Mesenchymal stem cell (in vitro differentiated cells and primary cell): ENCODE measurements at regions not wholly inside any gene's neighbourhood (a gene's known extent, or its start where the extent isn't known, plus 50 kb on each side); places are given as distances from the start of the nearest gene placed in this dataset.

ENCODE experiments used
- DNase-seq: peaks from one replicate; pipeline ENCODE4 v3.0.0-alpha.2; 2013
- H2AFZ ChIP-seq: one replicate; pipeline ENCODE4 v1.6.1; 2013; ENCODE audit warnings: low read depth, mild to moderate bottlenecking, control low read depth, inconsistent platforms, low read length, moderate library complexity
- H2AK5ac ChIP-seq: 2 replicates; pipeline ENCODE4 v1.6.1; 2013; ENCODE audit warnings: low read length, moderate library complexity, mild to moderate bottlenecking, inconsistent platforms; ENCODE audit not compliant: severe bottlenecking
- H2BK120ac ChIP-seq: one replicate; pipeline ENCODE4 v1.6.1; 2013; ENCODE audit warnings: low read depth, mild to moderate bottlenecking, inconsistent platforms, low read length, moderate library complexity
- H2BK12ac ChIP-seq, 2 experiments: one replicate each; pipeline ENCODE4 v1.6.1; 2013; ENCODE audit warnings: inconsistent platforms in 2 of 2, low read length in 2 of 2, mild to moderate bottlenecking in 2 of 2, moderate library complexity in 2 of 2, control low read depth in 1 of 2
- H2BK15ac ChIP-seq: one replicate; pipeline ENCODE4 v1.6.1; 2013; ENCODE audit warnings: mild to moderate bottlenecking, low read depth, inconsistent platforms; ENCODE audit not compliant: poor library complexity, severe bottlenecking
- H2BK5ac ChIP-seq: 2 replicates; pipeline ENCODE4 v1.6.1; 2013; ENCODE audit warnings: low read depth, mild to moderate bottlenecking, low read length, control low read depth, inconsistent platforms; ENCODE audit not compliant: poor library complexity, severe bottlenecking
- H3K14ac ChIP-seq, 2 experiments: one replicate each; pipeline ENCODE4 v1.6.1; 2013; ENCODE audit warnings: inconsistent platforms in 2 of 2, low read length in 2 of 2, control low read depth in 1 of 2, mild to moderate bottlenecking in 1 of 2, moderate library complexity in 1 of 2
- H3K18ac ChIP-seq, 2 experiments: one replicate each; pipeline ENCODE4 v1.6.1; 2013; ENCODE audit warnings: inconsistent platforms in 2 of 2, low read length in 2 of 2, control low read depth in 1 of 2, low read depth in 1 of 2, mild to moderate bottlenecking in 1 of 2
- H3K23ac ChIP-seq, 2 experiments: one replicate each; pipeline ENCODE4 v1.6.1; 2013; ENCODE audit warnings: inconsistent platforms in 2 of 2, low read length in 2 of 2, mild to moderate bottlenecking in 2 of 2, moderate library complexity in 2 of 2, control low read depth in 1 of 2
- H3K27ac ChIP-seq: 2 replicates; pipeline ENCODE4 v1.5.1; 2013; ENCODE audit warnings: mild to moderate bottlenecking, moderate library complexity, low read length, control low read depth, inconsistent platforms; ENCODE audit not compliant: poor library complexity, severe bottlenecking
- H3K27me3 ChIP-seq, 2 experiments: 2 replicates each; pipeline versions ENCODE4 v1.6.1 to v1.7.0; 2013; ENCODE audit warnings: low read length in 2 of 2, mild to moderate bottlenecking in 2 of 2, moderate library complexity in 2 of 2, control low read depth in 1 of 2, inconsistent platforms in 1 of 2; ENCODE audit not compliant: control insufficient read depth in 1 of 2, insufficient read depth in 1 of 2
- H3K36me3 ChIP-seq, 2 experiments: 2 replicates each; pipeline versions ENCODE4 v1.6.1 to v1.7.0; 2013; ENCODE audit warnings: low read length in 2 of 2, control low read depth in 1 of 2, inconsistent platforms in 1 of 2, low read depth in 1 of 2, mild to moderate bottlenecking in 1 of 2; ENCODE audit not compliant: insufficient read depth in 2 of 2, control insufficient read depth in 1 of 2
- H3K4ac ChIP-seq, 2 experiments: one replicate each; pipeline ENCODE4 v1.6.1; 2013; ENCODE audit warnings: inconsistent platforms in 2 of 2, low read length in 2 of 2, mild to moderate bottlenecking in 2 of 2, moderate library complexity in 2 of 2, control low read depth in 1 of 2, low read depth in 1 of 2
- H3K4me1 ChIP-seq: 2 replicates; pipeline ENCODE4 v1.6.1; 2013; ENCODE audit warnings: low read depth, low read length, control low read depth; ENCODE audit not compliant: control insufficient read depth, insufficient read depth
- H3K4me2 ChIP-seq: 2 replicates; pipeline ENCODE4 v1.6.1; 2013; ENCODE audit warnings: low read length, mild to moderate bottlenecking, inconsistent platforms; ENCODE audit not compliant: poor library complexity, severe bottlenecking
- H3K4me3 ChIP-seq, 2 experiments: 2 replicates each; pipeline versions ENCODE4 v1.5.1 to v1.7.0; 2013; ENCODE audit warnings: low read length in 2 of 2, mild to moderate bottlenecking in 2 of 2, control low read depth in 1 of 2, low read depth in 1 of 2; ENCODE audit not compliant: insufficient read depth in 1 of 2
- H3K79me1 ChIP-seq: replicated peaks from 2 replicates; pipeline ENCODE4 v1.6.1; 2013; ENCODE audit warnings: mild to moderate bottlenecking, control low read depth, low read length, inconsistent platforms; ENCODE audit not compliant: poor library complexity, severe bottlenecking
- H3K9ac ChIP-seq: 2 replicates; pipeline ENCODE4 v1.7.0; 2013; ENCODE audit warnings: mild to moderate bottlenecking, low read length, moderate library complexity
- H3K9me3 ChIP-seq: 2 replicates; pipeline ENCODE4 v1.7.0; 2013; ENCODE audit warnings: mild to moderate bottlenecking, low read length; ENCODE audit not compliant: control insufficient read depth
- H4K8ac ChIP-seq: one replicate; pipeline ENCODE4 v1.6.1; 2013; ENCODE audit warnings: inconsistent platforms, mild to moderate bottlenecking, low read length, moderate library complexity
- H4K91ac ChIP-seq: one replicate; pipeline ENCODE4 v1.6.1; 2013; ENCODE audit warnings: mild to moderate bottlenecking, low read length, inconsistent platforms
- WGBS: methylation state at CpG from one replicate; pipeline ENCODE4 v1.1.7; 2013; ENCODE audit warnings: mixed read lengths; 5-methylcytosine and 5-hydroxymethylcytosine counted together

DNA sequence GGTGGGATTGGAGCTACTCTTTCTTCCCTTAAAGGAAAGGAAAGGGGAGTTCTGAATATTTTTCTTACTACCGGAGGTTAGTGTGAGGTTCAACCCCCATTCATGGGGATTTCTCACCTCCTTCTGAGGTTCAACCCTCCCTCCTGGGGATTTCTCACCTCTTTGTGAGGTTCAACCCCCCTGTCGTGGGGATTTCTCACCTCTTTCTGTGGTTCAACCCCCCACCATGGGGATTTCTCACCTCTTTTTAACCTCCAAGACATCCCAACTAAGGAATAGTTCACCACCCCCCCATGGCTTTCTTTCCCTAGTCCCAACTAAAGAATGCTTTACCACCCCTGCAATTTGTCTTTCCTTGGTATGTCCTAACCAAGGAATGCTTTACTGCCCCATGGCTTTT is 520.3 kb downstream of the EDEM1 start:
- Histone ChIP-seq H2BK15ac (no peak overlapping the region), H3K18ac (no peak overlapping the region), H3K4me1 (no peaks in the 10 kb centered on the region), H3K4me3 (no peak overlapping the region), H2AK5ac (no peak overlapping the region), H3K9me3 (no peaks in the 10 kb centered on the region), H4K8ac (no peak overlapping the region), H3K27ac (no peak overlapping the region), H3K27me3 (no peaks in the 10 kb centered on the region), H2BK12ac (no peak overlapping the region), H3K79me1 (no peaks in the 10 kb centered on the region), H3K23ac (no peak overlapping the region), H3K4me2 (no peak overlapping the region), H3K9ac (no peak overlapping the region), H3K14ac (no peak overlapping the region), H2BK5ac (no peak overlapping the region), H3K4ac (no peak overlapping the region), H4K91ac (no peak overlapping the region), H2AFZ (no peak overlapping the region), H2BK120ac (no peak overlapping the region), H3K36me3 (no peaks in the 10 kb centered on the region)
- DNase-seq = no peak
- 36% methylated on average over 2 of the region's 2 CpGs for WGBS

DNA sequence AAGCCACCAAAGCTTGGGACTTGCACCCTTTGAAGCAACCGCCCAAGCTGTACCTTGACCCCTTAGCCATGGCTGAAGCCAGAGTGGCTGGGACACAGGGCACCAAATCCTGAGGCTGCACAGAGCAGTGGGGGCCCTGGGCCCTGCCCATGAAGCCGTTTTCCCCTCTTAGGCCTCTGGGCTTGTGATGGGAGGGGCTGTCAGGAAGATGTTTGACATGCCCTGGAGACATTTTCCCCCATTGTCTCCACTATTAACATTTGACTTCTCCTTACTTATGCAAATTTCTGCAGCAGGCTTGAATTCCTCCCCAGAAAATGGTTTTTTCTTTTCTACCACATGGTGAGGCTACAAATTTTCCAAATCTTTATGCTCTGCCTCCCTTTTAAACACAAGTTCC is 522.2 kb downstream of the EDEM1 start:
- no peaks in the 10 kb centered on the region for H3K79me1 ChIP-seq
- H3K4ac ChIP-seq = no peak overlapping the region
- H2BK15ac ChIP-seq = no peak overlapping the region
- no peaks in the 10 kb centered on the region for H3K9me3 ChIP-seq
- no peak overlapping the region for H4K91ac ChIP-seq
- H3K27me3 ChIP-seq = no peaks in the 10 kb centered on the region
- no peak overlapping the region for H3K27ac ChIP-seq
- no peak overlapping the region for H2AFZ ChIP-seq
- H3K4me3 ChIP-seq = no peak overlapping the region
- no peak for DNase-seq
- H3K36me3 ChIP-seq = no peaks in the 10 kb centered on the region
- H3K23ac ChIP-seq = no peak overlapping the region
- no peak overlapping the region for H3K9ac ChIP-seq
- H2BK12ac ChIP-seq = no peak overlapping the region
- no peak overlapping the region for H4K8ac ChIP-seq
- H2BK120ac ChIP-seq = no peak overlapping the region
- H2AK5ac ChIP-seq = no peak overlapping the region
- no peak overlapping the region for H3K14ac ChIP-seq
- H3K18ac ChIP-seq = no peak overlapping the region
- no peaks in the 10 kb centered on the region for H3K4me1 ChIP-seq
- no peak overlapping the region for H2BK5ac ChIP-seq
- WGBS = 58% methylated on average over 2 of the region's 2 CpGs
- no peak overlapping the region for H3K4me2 ChIP-seq

DNA sequence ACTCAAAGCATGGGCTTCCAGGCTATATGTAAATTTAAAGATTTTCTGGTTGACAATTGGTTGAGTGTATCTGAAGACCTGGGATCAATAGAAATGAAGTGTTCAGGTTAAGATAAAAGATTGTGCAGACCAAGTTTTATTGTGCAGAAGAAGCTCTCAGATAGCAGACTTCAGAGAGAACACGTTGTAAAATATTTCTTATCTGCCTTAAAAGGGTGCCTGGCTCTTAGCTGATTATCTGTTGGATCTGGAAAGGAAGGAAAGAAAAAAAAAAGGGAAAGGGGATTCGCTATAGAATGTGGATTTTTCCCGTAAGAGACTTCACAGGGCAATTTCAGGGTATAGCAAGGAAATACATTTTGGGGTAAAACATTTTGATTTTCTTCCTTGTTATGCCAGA is 523.2 kb downstream of the EDEM1 start:
- Histone ChIP-seq H2AK5ac (no peak overlapping the region), H3K14ac (no peak overlapping the region), H2AFZ (no peak overlapping the region), H3K4ac (no peak overlapping the region), H3K23ac (no peak overlapping the region), H4K8ac (no peak overlapping the region), H3K4me3 (no peak overlapping the region), H3K9me3 (no peaks in the 10 kb centered on the region), H3K79me1 (no peaks in the 10 kb centered on the region), H3K36me3 (no peaks in the 10 kb centered on the region), H2BK5ac (no peak overlapping the region), H3K9ac (no peak overlapping the region), H3K27ac (no peak overlapping the region), H2BK12ac (no peak overlapping the region), H3K18ac (no peak overlapping the region), H3K4me1 (no peaks in the 10 kb centered on the region), H3K27me3 (no peaks in the 10 kb centered on the region), H2BK15ac (no peak overlapping the region), H4K91ac (no peak overlapping the region), H3K4me2 (no peak overlapping the region), H2BK120ac (no peak overlapping the region)
- 30% methylated on average over 3 of the region's 3 CpGs for WGBS
- no peak for DNase-seq

DNA sequence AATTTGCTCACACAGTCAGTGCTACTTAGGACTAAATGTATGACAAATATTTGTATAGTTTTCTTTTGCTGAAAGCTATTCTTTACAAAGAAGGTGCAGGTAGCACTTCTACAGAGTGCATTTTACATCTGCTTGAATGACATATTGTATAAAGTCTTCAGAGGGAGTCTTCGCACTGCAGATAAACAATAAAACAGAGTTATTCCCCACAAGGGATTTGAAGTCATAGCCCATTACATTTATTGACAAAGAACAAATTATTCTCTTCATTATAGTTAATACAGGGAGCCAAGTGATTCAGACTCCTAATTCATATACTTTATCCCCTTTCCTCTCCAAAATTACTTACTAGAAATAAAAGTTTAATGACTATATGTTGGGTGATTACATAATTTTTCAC is 529.7 kb downstream of the EDEM1 start:
- Histone ChIP-seq H2BK15ac (no peak overlapping the region), H2AFZ (no peak overlapping the region), H3K23ac (no peak overlapping the region), H2BK5ac (no peak overlapping the region), H3K4me2 (no peak overlapping the region), H3K9ac (no peak overlapping the region), H3K27ac (no peak overlapping the region), H2BK12ac (no peak overlapping the region), H3K4ac (no peak overlapping the region), H3K79me1 (no peaks in the 10 kb centered on the region), H2AK5ac (no peak overlapping the region), H3K9me3 (peaks cover 5% of the 10 kb centered on the region), H3K36me3 (no peaks in the 10 kb centered on the region), H3K14ac (no peak overlapping the region), H4K91ac (no peak overlapping the region), H3K4me1 (no peaks in the 10 kb centered on the region), H4K8ac (no peak overlapping the region), H3K18ac (no peak overlapping the region), H3K4me3 (no peak overlapping the region), H3K27me3 (no peaks in the 10 kb centered on the region), H2BK120ac (no peak overlapping the region)
- no peak for DNase-seq
- no CpG with 5 or more reads among the region's 1 CpG for WGBS
